ENCODE measurements at regions not wholly inside any gene's neighbourhood (a gene's known extent, or its start where the extent isn't known, plus 50 kb on each side); places are given as distances from the start of the nearest gene placed in this dataset.

GRCh38 chr2:155281907-155282306, 583.4 kb downstream of the KCNJ3 start (continued):
- TF ChIP-seq TAF7 (optimal IDR thresholded peaks at IDR 0.05; ENCODE audit: borderline replicate concordance, low read depth, low read length): no peak
- no peak for TF ChIP-seq KDM5A (IDR thresholded peaks at IDR 0.05; ENCODE audit: low read length)

All from H1 (cell line).